ENCODE measurements at regions not wholly inside any gene's neighbourhood (a gene's known extent, or its start where the extent isn't known, plus 50 kb on each side); places are given as distances from the start of the nearest gene placed in this dataset.
A peak's percentile ranks its signal among the peaks of the same experiment; 100 is the strongest.

DNA sequence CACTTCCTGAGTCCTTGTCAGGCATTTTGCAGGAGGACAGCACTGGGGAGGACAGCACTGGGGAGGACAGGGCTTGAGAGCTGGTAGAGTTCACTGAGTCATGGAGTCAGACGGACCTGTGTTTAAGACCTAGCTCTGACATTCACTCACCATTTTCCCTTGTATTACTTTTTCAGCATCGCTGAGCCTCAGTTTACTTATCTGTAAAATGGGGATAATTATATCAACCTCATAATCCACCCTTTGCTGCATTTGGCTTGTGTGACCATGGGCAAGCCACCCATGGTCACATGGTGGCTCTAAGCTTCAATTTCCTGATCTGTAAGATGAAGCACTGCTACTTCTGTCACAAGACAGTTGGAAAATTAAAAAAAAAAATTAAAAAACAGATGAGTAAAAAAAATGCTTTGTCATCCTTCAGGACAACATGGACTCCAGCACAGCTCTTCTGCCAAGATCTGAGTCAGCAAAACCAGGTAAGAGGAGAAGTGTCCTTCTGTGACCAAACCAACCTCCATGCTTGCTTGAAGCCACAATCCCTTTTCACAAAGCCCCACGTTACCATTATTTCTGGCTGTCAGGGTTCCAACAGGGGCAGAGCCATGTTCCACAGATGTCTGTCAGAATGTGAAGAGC, 275.5 kb downstream of the RAB28 start (continued):
- TF ChIP-seq ZNF311 (CRISPR knock-in tag; IDR thresholded peaks at IDR 0.05) (no peak), POLR2H (tag; IDR thresholded peaks at IDR 0.05; ENCODE audit: low read depth) (no peak), YY1 (IDR thresholded peaks at IDR 0.05; ENCODE audit: borderline replicate concordance in 1 of 3, control insufficient read depth in 1 of 3, extremely low read depth in 1 of 3, insufficient read depth in 3 of 3, insufficient read length in 1 of 3, insufficient replicate concordance in 2 of 3, low read depth in 1 of 3, low read length in 2 of 3) (peak in 1 of 3 experiments; percentile 15), BACH1 (tag; IDR thresholded peaks at IDR 0.05) (peak; percentile 94), ZFPM2 (CRISPR knock-in tag; IDR thresholded peaks at IDR 0.05) (no peak), NFE2 (IDR thresholded peaks at IDR 0.05; ENCODE audit: low read depth) (peak; percentile 65; the same call in 1 of the 2 replicates), FOXK2 (conservative IDR thresholded peaks at IDR 0.05 in 1 of 2, IDR thresholded peaks at IDR 0.05 in 1 of 2; ENCODE audit: low read depth in 2 of 2) (peak; percentile 44 to 60; a peak in 2 of 4 replicates), ZNF316 (IDR thresholded peaks at IDR 0.05) (peak; percentile 100), BRD9 (IDR thresholded peaks at IDR 0.05; ENCODE audit: low read depth, partially characterized antibody) (no peak), BRCA1 (IDR thresholded peaks at IDR 0.05) (no peak), BRCA1 (CRISPR knock-in tag; IDR thresholded peaks at IDR 0.05) (no peak), BCOR (IDR thresholded peaks at IDR 0.05) (peak; percentile 91), TBP (optimal IDR thresholded peaks at IDR 0.05; ENCODE audit: low read depth, low read length) (peak; percentile 14), MXI1 (IDR thresholded peaks at IDR 0.05; ENCODE audit: low read depth, low read length) (no peak), BHLHE40 (IDR thresholded peaks at IDR 0.05; ENCODE audit: low read length) (no peak), KAT7 (CRISPR knock-in tag; IDR thresholded peaks at IDR 0.05; ENCODE audit: borderline replicate concordance) (no peak), MTA3 (IDR thresholded peaks at IDR 0.05; ENCODE audit: borderline replicate concordance) (no peak), WHSC1 (IDR thresholded peaks at IDR 0.05; ENCODE audit: low read length) (no peak), DPF2 (IDR thresholded peaks at IDR 0.05) (peak; percentile 31; the same call in 1 of the 2 replicates), PHB (CRISPR knock-in tag; IDR thresholded peaks at IDR 0.05) (no peak), ZNF830 (CRISPR knock-in tag; IDR thresholded peaks at IDR 0.05) (no peak)
- TF ChIP-seq, protein P1, sequence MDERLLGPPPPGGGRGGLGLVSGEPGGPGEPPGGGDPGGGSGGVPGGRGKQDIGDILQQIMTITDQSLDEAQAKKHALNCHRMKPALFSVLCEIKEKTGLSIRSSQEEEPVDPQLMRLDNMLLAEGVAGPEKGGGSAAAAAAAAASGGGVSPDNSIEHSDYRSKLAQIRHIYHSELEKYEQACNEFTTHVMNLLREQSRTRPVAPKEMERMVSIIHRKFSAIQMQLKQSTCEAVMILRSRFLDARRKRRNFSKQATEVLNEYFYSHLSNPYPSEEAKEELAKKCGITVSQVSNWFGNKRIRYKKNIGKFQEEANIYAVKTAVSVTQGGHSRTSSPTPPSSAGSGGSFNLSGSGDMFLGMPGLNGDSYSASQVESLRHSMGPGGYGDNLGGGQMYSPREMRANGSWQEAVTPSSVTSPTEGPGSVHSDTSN (CRISPR knock-in tag; IDR thresholded peaks at IDR 0.05; ENCODE audit: low read depth) = no peak
- TF ChIP-seq, protein P1 (tag; conservative IDR thresholded peaks at IDR 0.05; ENCODE audit: low read depth) = 0 out of 2 replicates have a peak, but pooled peaks have one; percentile 7

Data from K562 (cell line).